Parathyroid adenoma (tissue), 2 donors: ENCODE measurements at regions not wholly inside any gene's neighbourhood (a gene's known extent, or its start where the extent isn't known, plus 50 kb on each side); places are given as distances from the start of the nearest gene placed in this dataset.
"Not testable (repeated sequence)": the region's sequence is repeated elsewhere in the genome, so short reads cannot be mapped to it uniquely, and the experiment has no call there.

Experiments used
- H2AFZ ChIP-seq: fragments of 300-600 bp; sonication (generic); one replicate; pipeline ENCODE4 v1.7.0; 2017; ENCODE audit warnings: antibody characterized with exemption, mild to moderate bottlenecking
- H3K27ac ChIP-seq: fragments of 300-600 bp; sonication (generic); one replicate; pipeline ENCODE4 v1.7.0; 2017
- H3K27me3 ChIP-seq: fragments of 300-600 bp; sonication (generic); one replicate; pipeline ENCODE4 v1.7.0; 2017; ENCODE audit warnings: low read length; ENCODE audit not compliant: control insufficient read depth, insufficient read depth
- H3K36me3 ChIP-seq: fragments of 300-600 bp; sonication (generic); one replicate; pipeline ENCODE4 v1.7.0; 2017; ENCODE audit warnings: low read length; ENCODE audit not compliant: control insufficient read depth, insufficient read depth
- H3K4me1 ChIP-seq: fragments of 300-600 bp; sonication (generic); one replicate; pipeline ENCODE4 v1.7.0; 2017; ENCODE audit warnings: control low read depth
- H3K4me2 ChIP-seq: fragments of 300-600 bp; sonication (generic); one replicate; pipeline ENCODE4 v1.7.0; 2017; ENCODE audit warnings: low read length
- H3K4me3 ChIP-seq: fragments of 300-600 bp; sonication (generic); one replicate; pipeline ENCODE4 v1.7.0; 2017; ENCODE audit warnings: low read depth, low read length
- H3K79me2 ChIP-seq: fragments of 300-600 bp; sonication (generic); one replicate; pipeline ENCODE4 v1.7.0; 2017; ENCODE audit warnings: control low read depth
- H3K9ac ChIP-seq: fragments of 300-600 bp; sonication (generic); one replicate; pipeline ENCODE4 v1.7.0; 2017; ENCODE audit warnings: mild to moderate bottlenecking
- H3K9me3 ChIP-seq: fragments of 300-600 bp; sonication (generic); one replicate; pipeline ENCODE4 v1.7.0; 2017; ENCODE audit warnings: low read length; ENCODE audit not compliant: control insufficient read depth
- TF ChIP-seq, protein P1 (sequence below): fragments of 300-600 bp; sonication (generic); IDR thresholded peaks from one replicate; pipeline ENCODE4 v1.7.0; 2017; ENCODE audit warnings: antibody characterized with exemption, mild to moderate bottlenecking
- donor health status: primary hyperparathyroidism.

GRCh38 chr9:73050065-73050816 is 97.4 kb upstream of the ALDH1A1 start:
- H3K36me3 ChIP-seq, result no peaks in the 10 kb centered on the region
- no peak overlapping the region for H2AFZ ChIP-seq
- no peak overlapping the region for H3K4me2 ChIP-seq
- H3K27me3 ChIP-seq, result no peaks in the 10 kb centered on the region
- H3K27ac ChIP-seq, result no peak overlapping the region
- TF ChIP-seq, protein P1, sequence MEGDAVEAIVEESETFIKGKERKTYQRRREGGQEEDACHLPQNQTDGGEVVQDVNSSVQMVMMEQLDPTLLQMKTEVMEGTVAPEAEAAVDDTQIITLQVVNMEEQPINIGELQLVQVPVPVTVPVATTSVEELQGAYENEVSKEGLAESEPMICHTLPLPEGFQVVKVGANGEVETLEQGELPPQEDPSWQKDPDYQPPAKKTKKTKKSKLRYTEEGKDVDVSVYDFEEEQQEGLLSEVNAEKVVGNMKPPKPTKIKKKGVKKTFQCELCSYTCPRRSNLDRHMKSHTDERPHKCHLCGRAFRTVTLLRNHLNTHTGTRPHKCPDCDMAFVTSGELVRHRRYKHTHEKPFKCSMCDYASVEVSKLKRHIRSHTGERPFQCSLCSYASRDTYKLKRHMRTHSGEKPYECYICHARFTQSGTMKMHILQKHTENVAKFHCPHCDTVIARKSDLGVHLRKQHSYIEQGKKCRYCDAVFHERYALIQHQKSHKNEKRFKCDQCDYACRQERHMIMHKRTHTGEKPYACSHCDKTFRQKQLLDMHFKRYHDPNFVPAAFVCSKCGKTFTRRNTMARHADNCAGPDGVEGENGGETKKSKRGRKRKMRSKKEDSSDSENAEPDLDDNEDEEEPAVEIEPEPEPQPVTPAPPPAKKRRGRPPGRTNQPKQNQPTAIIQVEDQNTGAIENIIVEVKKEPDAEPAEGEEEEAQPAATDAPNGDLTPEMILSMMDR, result no peak
- H3K4me3 ChIP-seq, result no peak overlapping the region
- no peak overlapping the region for H3K9ac ChIP-seq
- no peaks in the 10 kb centered on the region for H3K4me1 ChIP-seq
- H3K79me2 ChIP-seq, result no peaks in the 10 kb centered on the region
- H3K9me3 ChIP-seq, result no peaks in the 10 kb centered on the region

DNA sequence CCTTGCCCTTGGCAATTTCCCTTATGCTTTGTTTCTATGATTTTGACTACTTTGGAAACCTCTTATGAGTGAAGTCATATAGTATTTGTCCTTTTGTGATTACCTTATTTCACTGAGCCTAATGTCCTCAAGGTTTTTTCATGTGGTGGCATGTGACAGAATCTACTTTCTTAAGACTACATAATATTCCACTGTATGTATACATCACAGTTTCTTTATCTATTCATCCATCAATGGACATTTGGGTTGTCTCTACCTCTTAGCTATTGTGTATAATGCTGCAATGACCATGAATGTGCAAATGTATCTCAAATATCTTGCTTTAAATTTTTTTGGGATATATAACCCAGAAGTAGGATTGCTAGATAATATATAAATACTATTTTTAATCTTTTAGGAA is 96.4 kb upstream of the ALDH1A1 start:
- Histone ChIP-seq H3K4me2 (no peak overlapping the region), H3K4me1 (no peaks in the 10 kb centered on the region), H3K27ac (no peak overlapping the region), H3K4me3 (no peak overlapping the region), H2AFZ (no peak overlapping the region), H3K9ac (no peak overlapping the region), H3K27me3 (no peaks in the 10 kb centered on the region), H3K9me3 (no peaks in the 10 kb centered on the region), H3K36me3 (no peaks in the 10 kb centered on the region), H3K79me2 (no peaks in the 10 kb centered on the region)
- TF ChIP-seq, protein P1, result no peak

DNA sequence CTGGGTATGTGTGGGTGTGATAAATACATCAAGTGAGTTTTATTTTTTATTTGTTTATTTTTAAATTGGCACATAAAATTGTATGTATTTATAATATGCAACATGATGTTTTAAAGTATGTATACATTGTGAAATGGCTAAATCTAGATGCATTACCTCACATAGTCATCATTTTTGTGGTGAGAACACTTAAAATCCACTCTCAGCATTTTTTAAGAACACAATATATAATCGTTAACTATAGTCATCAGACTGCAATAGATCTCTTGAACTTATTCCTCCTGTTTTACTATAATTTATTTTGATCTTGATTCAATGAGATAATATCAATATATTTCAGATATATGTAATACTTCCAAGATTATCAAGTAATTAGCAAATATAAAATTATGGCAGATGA is 93.9 kb upstream of the ALDH1A1 start:
- Histone ChIP-seq H3K36me3 (no peaks in the 10 kb centered on the region), H3K79me2 (no peaks in the 10 kb centered on the region), H3K9me3 (no peaks in the 10 kb centered on the region), H3K27me3 (no peaks in the 10 kb centered on the region), H3K27ac (no peak overlapping the region), H3K4me2 (no peak overlapping the region), H3K4me1 (no peaks in the 10 kb centered on the region), H3K9ac (no peak overlapping the region), H3K4me3 (no peak overlapping the region), H2AFZ (no peak overlapping the region)
- TF ChIP-seq, protein P1, result no peak

DNA sequence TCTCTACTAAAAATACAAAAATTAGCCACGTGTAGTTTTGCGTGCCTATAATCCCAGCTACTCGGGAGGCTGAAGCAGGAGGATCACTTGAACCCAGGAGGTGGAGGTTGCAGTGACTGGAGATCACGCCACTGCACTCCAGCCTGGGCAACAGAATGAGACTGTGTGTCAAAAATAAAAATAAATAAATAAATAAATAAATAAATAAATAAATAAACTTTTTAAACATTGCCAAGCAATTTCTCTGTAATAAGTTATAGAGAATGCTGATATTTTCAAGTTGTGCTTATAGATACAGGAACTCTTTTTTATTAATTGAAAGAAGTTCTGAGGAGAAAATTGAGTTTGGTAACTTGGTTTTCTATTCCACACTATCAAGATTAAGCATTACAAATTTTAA is 91.9 kb upstream of the ALDH1A1 start:
- H3K4me3 ChIP-seq, H3K4me2 ChIP-seq, H2AFZ ChIP-seq, H3K4me1 ChIP-seq, H3K9me3 ChIP-seq, H3K27ac ChIP-seq, H3K27me3 ChIP-seq, H3K79me2 ChIP-seq, H3K36me3 ChIP-seq, H3K9ac ChIP-seq: not testable (repeated sequence)

DNA sequence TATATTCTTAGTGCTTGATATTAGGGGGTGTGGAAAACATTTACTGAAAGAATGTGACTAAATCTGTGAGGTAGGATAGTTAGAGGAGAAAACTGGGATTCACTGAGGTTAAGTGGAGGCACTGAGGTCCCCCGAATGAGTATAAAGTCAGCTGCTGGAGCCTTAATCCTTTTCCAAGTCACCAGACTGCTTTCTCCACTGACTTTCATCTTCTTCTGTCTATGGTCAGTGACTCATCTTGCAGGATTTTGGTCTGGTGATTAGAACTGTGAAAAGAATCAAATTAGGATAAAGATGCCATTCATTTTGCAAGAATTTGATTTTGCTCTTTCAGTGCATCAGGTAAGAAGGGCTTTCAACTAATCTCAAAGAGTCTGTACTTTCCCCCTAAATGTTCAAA is 89.3 kb upstream of the ALDH1A1 start:
- no peak overlapping the region for H2AFZ ChIP-seq
- H3K27ac ChIP-seq, result no peak overlapping the region
- TF ChIP-seq, protein P1, result no peak

More for the DNA sequence above, 89.3 kb upstream of the ALDH1A1 start:
- Histone ChIP-seq H3K9ac (no peak overlapping the region), H3K4me2 (no peak overlapping the region), H3K4me1 (no peaks in the 10 kb centered on the region), H3K27me3 (no peaks in the 10 kb centered on the region), H3K36me3 (no peaks in the 10 kb centered on the region), H3K9me3 (no peaks in the 10 kb centered on the region), H3K79me2 (no peaks in the 10 kb centered on the region), H3K4me3 (no peak overlapping the region)
